ENCODE measurements at regions not wholly inside any gene's neighbourhood (a gene's known extent, or its start where the extent isn't known, plus 50 kb on each side); places are given as distances from the start of the nearest gene placed in this dataset.

- DNase-seq, result no peak
Measured at GRCh38 chr17:79415909-79416308, 194.9 kb downstream of the RBFOX3 start.

GRCh38 chr17:79415365-79415764 lies 195.5 kb downstream of the RBFOX3 start:
- no peak for DNase-seq

GRCh38 chr17:79414793-79415211 lies 196.0 kb downstream of the RBFOX3 start:
- DNase-seq, result no peak

- DNase-seq, result no peak
Measured at GRCh38 chr17:79414063-79414792, 196.6 kb downstream of the RBFOX3 start.

GRCh38 chr17:79413611-79414010 lies 197.2 kb downstream of the RBFOX3 start:
- DNase-seq, result no peak

GRCh38 chr17:79412886-79413390 lies 197.9 kb downstream of the RBFOX3 start:
- no peak for DNase-seq

GRCh38 chr17:79412110-79412509 lies 198.7 kb downstream of the RBFOX3 start:
- no peak for DNase-seq

- no peak for DNase-seq
Measured at GRCh38 chr17:79411419-79411818, 199.4 kb downstream of the RBFOX3 start.

GRCh38 chr17:79410681-79411080 lies 200.2 kb downstream of the RBFOX3 start:
- no peak for DNase-seq

- DNase-seq, result no peak
Measured at GRCh38 chr17:79408251-79408650, 202.6 kb downstream of the RBFOX3 start.

GRCh38 chr17:79407385-79407784 lies 203.5 kb downstream of the RBFOX3 start:
- DNase-seq, result no peak

- no peak for DNase-seq
Measured at GRCh38 chr17:79406316-79406715, 204.5 kb downstream of the RBFOX3 start.

- DNase-seq, result no peak
Measured at GRCh38 chr17:79405823-79406222, 205.0 kb downstream of the RBFOX3 start.

GRCh38 chr17:79404136-79404911 lies 206.5 kb downstream of the RBFOX3 start:
- no peak for DNase-seq

- no peak for DNase-seq
Measured at GRCh38 chr17:79401704-79402674, 208.9 kb downstream of the RBFOX3 start.

- DNase-seq, result peak; percentile 67
Measured at GRCh38 chr17:79400989-79401703, 209.7 kb downstream of the RBFOX3 start.

GRCh38 chr17:79399610-79400144 lies 211.2 kb downstream of the RBFOX3 start:
- DNase-seq, result no peak

GRCh38 chr17:79398441-79398840 lies 212.4 kb downstream of the RBFOX3 start:
- no peak for DNase-seq

GRCh38 chr17:79396696-79397095 lies 214.2 kb downstream of the RBFOX3 start:
- no peak for DNase-seq

- DNase-seq, result no peak
Measured at GRCh38 chr17:79395545-79395944, 215.3 kb downstream of the RBFOX3 start.

- DNase-seq, result no peak
Measured at GRCh38 chr17:79395066-79395465, 215.8 kb downstream of the RBFOX3 start.

Data from effector CD8-positive, alpha-beta T cell (primary cell).